Posterior vena cava (tissue), 2 donors: ENCODE measurements at regions not wholly inside any gene's neighbourhood (a gene's known extent, or its start where the extent isn't known, plus 50 kb on each side); places are given as distances from the start of the nearest gene placed in this dataset.
"Not testable (repeated sequence)": the region's sequence is repeated elsewhere in the genome, so short reads cannot be mapped to it uniquely, and the experiment has no call there.

ENCODE experiments used
- DNase-seq: peaks from one replicate; pipeline ENCODE4 v3.0.0-alpha.2; 2020; ENCODE audit warnings: low spot score
- intact Hi-C, 2 donors: fragments of 100-400 bp; cut with DNase I; formaldehyde crosslinking; loops; one replicate each; pipeline versions ENCODE4 v1.14.1 to v1.14.2; 2022 to 2023
- donor health status: DM: yes; HTN: yes; CAD: no.
- donor health status: DM: yes; HTN: yes; CAD: no.

- DNase-seq, result no peak
- intact Hi-C loops, result no loop called here
These were observed 234.4 kb upstream of the RXFP2 start for GRCh38 chr13:31504918-31505317.

- no peak for DNase-seq
- intact Hi-C loops, result no loop called here
These were observed 227.0 kb upstream of the RXFP2 start for GRCh38 chr13:31512331-31512730.

- intact Hi-C loops, result loop anchor here in 1 of 2 donors (5.0 kb wide), 1 partner anchor 1633 kb away; no protein-coding TSS in a partner anchor
These were observed 224.4 kb upstream of the RXFP2 start for GRCh38 chr13:31514932-31515331.

GRCh38 chr13:31515427-31515826 lies 223.9 kb upstream of the RXFP2 start:
- intact Hi-C loops, result loop anchor here in 1 of 2 donors (5.0 kb wide), 1 partner anchor 1633 kb away; no protein-coding TSS in a partner anchor
- DNase-seq, result no peak

More at GRCh38 chr13:31514932-31515331, 224.4 kb upstream of the RXFP2 start:
- DNase-seq, result no peak

GRCh38 chr13:31517599-31517998 lies 221.7 kb upstream of the RXFP2 start:
- intact Hi-C loops, result loop anchor here in 1 of 2 donors (5.0 kb wide), 1 partner anchor 1635 kb away; no protein-coding TSS in a partner anchor
- DNase-seq, result no peak

- intact Hi-C loops, result loop anchor here in 1 of 2 donors (5.0 kb wide), 1 partner anchor 1636 kb away; no protein-coding TSS in a partner anchor
These were observed 220.7 kb upstream of the RXFP2 start for GRCh38 chr13:31518645-31519044.

GRCh38 chr13:31521435-31521834 lies 217.9 kb upstream of the RXFP2 start:
- intact Hi-C loops, result no loop called here
- DNase-seq, result no peak

More at GRCh38 chr13:31518645-31519044, 220.7 kb upstream of the RXFP2 start:
- no peak for DNase-seq

GRCh38 chr13:31522396-31522795 lies 216.9 kb upstream of the RXFP2 start:
- DNase-seq, result no peak
- intact Hi-C loops, result no loop called here

- intact Hi-C loops, result no loop called here
- DNase-seq, result no peak
These were observed 211.2 kb upstream of the RXFP2 start for GRCh38 chr13:31528176-31528575.

- intact Hi-C loops, result no loop called here
- no peak for DNase-seq
These were observed 210.6 kb upstream of the RXFP2 start for GRCh38 chr13:31528758-31529157.

- intact Hi-C loops, result no loop called here
- DNase-seq, result no peak
These were observed 208.4 kb upstream of the RXFP2 start for GRCh38 chr13:31530922-31531321.

- DNase-seq, result no peak
- intact Hi-C loops, result no loop called here
These were observed 202.3 kb upstream of the RXFP2 start for GRCh38 chr13:31537052-31537451.

- intact Hi-C loops, result no loop called here
- DNase-seq, result no peak
These were observed 201.0 kb upstream of the RXFP2 start for GRCh38 chr13:31538067-31539042.

GRCh38 chr13:31540281-31540680 lies 199.0 kb upstream of the RXFP2 start:
- intact Hi-C loops, result no loop called here
- DNase-seq, result no peak

- DNase-seq, result no peak
- intact Hi-C loops, result no loop called here
These were observed 196.1 kb upstream of the RXFP2 start for GRCh38 chr13:31543190-31543589.

GRCh38 chr13:31545616-31546015 lies 193.7 kb upstream of the RXFP2 start:
- intact Hi-C loops, result no loop called here
- no peak for DNase-seq

GRCh38 chr13:31556376-31556775 lies 182.9 kb upstream of the RXFP2 start:
- DNase-seq, result no peak
- intact Hi-C loops, result no loop called here

- intact Hi-C loops, DNase-seq: not testable (repeated sequence)
These were observed 155.1 kb upstream of the RXFP2 start for GRCh38 chr13:31584221-31584620.

- DNase-seq, result no peak
- intact Hi-C loops, result no loop called here
These were observed 151.5 kb upstream of the RXFP2 start for GRCh38 chr13:31587698-31588266.

GRCh38 chr13:31588316-31588715 lies 151.0 kb upstream of the RXFP2 start:
- intact Hi-C loops, result no loop called here
- no peak for DNase-seq
